ENCODE measurements at regions not wholly inside any gene's neighbourhood (a gene's known extent, or its start where the extent isn't known, plus 50 kb on each side); places are given as distances from the start of the nearest gene placed in this dataset.

- TF ChIP-seq, protein P1, sequence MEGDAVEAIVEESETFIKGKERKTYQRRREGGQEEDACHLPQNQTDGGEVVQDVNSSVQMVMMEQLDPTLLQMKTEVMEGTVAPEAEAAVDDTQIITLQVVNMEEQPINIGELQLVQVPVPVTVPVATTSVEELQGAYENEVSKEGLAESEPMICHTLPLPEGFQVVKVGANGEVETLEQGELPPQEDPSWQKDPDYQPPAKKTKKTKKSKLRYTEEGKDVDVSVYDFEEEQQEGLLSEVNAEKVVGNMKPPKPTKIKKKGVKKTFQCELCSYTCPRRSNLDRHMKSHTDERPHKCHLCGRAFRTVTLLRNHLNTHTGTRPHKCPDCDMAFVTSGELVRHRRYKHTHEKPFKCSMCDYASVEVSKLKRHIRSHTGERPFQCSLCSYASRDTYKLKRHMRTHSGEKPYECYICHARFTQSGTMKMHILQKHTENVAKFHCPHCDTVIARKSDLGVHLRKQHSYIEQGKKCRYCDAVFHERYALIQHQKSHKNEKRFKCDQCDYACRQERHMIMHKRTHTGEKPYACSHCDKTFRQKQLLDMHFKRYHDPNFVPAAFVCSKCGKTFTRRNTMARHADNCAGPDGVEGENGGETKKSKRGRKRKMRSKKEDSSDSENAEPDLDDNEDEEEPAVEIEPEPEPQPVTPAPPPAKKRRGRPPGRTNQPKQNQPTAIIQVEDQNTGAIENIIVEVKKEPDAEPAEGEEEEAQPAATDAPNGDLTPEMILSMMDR (IDR thresholded peaks at IDR 0.05; ENCODE audit: low read depth, low read length): no peak
- no peak for TF ChIP-seq EZH2phosphoT487 (IDR thresholded peaks at IDR 0.05; ENCODE audit: low read depth)
Measured at GRCh38 chr7:25282194-25282593, 53.9 kb upstream of the NPVF start.

All from OCI-LY3 (cell line).